DOHH2 (cell line): ENCODE measurements at regions not wholly inside any gene's neighbourhood (a gene's known extent, or its start where the extent isn't known, plus 50 kb on each side); places are given as distances from the start of the nearest gene placed in this dataset.

Experiments used
- EZH2phosphoT487 ChIP-seq: fragments of 200-600 bp; sonication (generic); IDR thresholded peaks from 2 replicates; pipeline ENCODE4 v1.6.1; 2017; ENCODE audit warnings: borderline replicate concordance, mild to moderate bottlenecking, antibody characterized with exemption, low read length, moderate library complexity, mixed read lengths
- TF ChIP-seq, protein P1 (sequence below): fragments of 200-600 bp; sonication (generic); IDR thresholded peaks from one replicate; pipeline ENCODE4 v1.5.1; 2014; ENCODE audit warnings: antibody characterized with exemption, mild to moderate bottlenecking, low read depth, low read length; ENCODE audit not compliant: poor library complexity, severe bottlenecking

DNA sequence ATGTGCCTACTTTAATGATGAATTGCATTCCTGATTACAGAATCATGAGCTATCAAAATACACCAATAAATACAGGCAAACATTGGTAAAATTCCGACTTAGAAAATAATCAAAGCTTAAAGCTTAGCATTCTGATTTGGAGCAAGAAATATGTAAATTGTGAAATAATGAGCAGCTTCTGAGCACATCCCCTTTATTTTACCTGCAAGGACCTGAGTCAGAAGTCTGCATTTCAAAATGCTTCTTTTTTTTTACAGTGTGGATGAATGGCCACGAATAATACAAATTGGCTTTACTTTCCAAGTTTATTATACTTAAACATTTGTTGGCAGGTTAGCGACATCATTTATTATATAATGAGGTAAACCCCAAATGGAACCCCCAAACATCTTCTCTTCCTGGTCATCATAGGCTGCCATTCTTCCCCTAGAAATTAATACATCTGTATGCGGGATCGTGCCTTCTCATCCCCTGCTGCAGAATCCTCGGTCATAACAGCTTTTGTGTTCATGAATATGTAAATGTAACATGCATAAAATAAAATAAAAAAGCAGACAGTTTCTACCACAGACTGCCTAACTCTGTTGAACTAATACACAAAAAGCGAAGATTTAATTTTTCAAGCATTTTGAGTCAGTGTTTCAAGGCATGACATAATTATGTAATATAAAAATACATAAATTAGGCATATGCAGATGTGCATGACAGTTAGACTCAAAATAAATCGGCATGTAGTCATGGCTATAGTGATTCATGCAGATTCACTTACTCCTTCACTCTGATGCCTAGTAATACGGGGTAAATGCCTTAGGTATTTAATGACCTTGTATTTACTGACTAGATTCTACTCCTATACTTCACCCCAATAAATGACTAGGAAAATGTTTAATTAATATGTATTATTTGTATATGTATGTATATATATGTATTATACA is 339.7 kb downstream of the USP25 start:
- TF ChIP-seq, protein P1, sequence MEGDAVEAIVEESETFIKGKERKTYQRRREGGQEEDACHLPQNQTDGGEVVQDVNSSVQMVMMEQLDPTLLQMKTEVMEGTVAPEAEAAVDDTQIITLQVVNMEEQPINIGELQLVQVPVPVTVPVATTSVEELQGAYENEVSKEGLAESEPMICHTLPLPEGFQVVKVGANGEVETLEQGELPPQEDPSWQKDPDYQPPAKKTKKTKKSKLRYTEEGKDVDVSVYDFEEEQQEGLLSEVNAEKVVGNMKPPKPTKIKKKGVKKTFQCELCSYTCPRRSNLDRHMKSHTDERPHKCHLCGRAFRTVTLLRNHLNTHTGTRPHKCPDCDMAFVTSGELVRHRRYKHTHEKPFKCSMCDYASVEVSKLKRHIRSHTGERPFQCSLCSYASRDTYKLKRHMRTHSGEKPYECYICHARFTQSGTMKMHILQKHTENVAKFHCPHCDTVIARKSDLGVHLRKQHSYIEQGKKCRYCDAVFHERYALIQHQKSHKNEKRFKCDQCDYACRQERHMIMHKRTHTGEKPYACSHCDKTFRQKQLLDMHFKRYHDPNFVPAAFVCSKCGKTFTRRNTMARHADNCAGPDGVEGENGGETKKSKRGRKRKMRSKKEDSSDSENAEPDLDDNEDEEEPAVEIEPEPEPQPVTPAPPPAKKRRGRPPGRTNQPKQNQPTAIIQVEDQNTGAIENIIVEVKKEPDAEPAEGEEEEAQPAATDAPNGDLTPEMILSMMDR, result no peak
- no peak for TF ChIP-seq EZH2phosphoT487
